GM21360 (cell line): ENCODE measurements at regions not wholly inside any gene's neighbourhood (a gene's known extent, or its start where the extent isn't known, plus 50 kb on each side); places are given as distances from the start of the nearest gene placed in this dataset.
"Not testable (repeated sequence)": the region's sequence is repeated elsewhere in the genome, so short reads cannot be mapped to it uniquely, and the experiment has no call there.

Experiments used
- ATAC-seq: cut with Tn5 transposase; IDR thresholded peaks from one replicate; pipeline ENCODE4 v1.9.1; 2021; ENCODE audit warnings: mild to moderate bottlenecking, moderate library complexity; ENCODE audit not compliant: unreplicated experiment

DNA sequence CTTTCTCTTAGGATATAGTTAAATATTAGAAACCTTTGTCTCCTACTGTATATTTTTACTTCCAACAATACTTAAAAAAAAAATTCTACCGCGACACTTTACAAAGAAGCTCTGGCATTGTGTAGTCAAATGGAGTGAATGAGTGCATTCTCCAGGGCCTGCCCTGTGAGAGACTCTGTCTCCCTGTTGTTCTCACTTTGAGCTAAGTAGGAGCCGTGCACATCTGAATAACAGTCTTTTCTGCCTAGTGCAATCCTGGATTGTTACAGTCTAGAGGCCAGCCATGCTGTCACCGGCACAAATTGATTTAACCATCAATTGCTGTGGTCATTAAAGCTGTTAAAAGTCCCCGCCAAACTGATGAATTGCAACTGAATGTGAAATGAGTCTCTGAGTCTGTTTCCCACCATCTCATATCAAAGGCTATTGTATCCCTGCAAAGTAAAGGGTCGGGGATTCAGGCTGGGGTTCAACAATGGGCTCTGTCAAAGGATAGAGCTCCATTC is 156.0 kb downstream of the RFPL4B start:
- ATAC-seq: no peak

DNA sequence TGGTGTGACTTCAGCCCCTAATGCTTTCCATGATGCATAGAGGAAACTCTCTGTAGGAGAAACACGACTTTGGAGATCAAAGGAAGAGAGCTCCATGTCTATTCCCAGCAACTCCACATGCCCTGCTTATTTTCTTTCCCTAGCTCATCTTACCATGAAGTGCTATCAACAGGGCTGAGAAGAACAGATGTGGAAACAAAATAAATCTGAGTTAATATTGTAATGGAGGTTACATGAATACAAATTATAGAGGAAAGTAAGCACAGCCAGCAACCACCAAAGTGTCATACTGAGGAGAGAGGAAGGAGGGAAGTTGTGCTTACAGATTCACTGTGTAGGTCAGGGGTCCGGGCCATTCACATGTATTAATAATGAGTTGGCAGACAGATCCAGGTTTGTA is 157.5 kb downstream of the RFPL4B start:
- ATAC-seq: no peak

DNA sequence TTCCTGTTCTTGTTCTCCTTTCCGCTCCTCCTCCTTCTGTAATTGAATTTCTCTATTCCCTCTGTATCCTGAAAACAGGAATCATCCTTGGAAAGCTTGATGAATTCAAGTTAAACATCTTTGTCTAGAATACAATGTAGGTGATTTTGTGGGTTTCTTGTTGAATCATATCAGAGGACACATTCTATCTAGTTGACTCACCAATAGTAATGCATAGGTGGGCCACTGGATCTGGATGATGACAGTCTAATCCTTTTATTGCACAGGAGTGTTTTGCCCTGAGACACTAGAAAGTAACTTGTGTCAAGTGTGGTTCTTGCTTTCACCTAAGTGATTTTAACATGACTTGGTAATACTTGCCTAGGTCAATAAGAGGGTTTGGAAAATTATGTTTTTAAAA is 164.3 kb downstream of the RFPL4B start:
- ATAC-seq: no peak

DNA sequence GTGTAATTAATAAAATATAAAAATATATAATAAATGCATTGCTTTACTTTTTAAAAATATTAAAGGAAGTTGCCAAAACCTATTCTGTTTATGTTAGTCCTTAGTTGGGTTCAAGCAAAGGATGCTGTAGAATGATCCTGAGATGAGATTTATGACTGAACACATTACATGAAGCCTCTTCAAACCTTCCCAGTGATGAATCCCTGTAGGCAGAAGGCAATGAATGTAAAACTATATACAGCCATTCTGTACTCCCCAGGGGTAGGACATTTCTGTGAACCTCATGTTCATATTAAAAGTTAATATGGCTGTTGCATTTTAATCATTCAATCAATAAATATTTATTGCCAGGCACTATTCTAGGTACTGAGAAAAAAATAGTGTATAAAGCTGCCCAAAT is 166.0 kb downstream of the RFPL4B start:
- no peak for ATAC-seq

DNA sequence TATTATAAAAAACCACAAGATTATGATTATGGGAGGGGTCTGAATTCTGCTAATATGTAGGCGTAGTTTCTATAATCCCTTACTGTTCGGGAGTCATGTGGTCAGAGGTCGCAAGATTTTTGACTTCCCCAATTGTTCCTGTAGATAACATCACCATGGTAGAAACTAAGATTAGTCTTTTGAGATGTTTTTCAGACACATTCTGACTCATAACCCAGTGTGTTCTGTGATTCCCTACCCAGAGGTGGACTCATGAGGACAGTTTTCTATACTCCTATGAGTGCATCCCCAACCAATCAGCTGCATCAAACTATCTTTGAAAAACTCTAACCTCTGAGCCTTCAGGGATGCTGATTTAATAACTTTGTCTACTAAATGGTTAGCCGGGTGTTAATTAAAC is 175.5 kb downstream of the RFPL4B start:
- ATAC-seq: peak; percentile 73

DNA sequence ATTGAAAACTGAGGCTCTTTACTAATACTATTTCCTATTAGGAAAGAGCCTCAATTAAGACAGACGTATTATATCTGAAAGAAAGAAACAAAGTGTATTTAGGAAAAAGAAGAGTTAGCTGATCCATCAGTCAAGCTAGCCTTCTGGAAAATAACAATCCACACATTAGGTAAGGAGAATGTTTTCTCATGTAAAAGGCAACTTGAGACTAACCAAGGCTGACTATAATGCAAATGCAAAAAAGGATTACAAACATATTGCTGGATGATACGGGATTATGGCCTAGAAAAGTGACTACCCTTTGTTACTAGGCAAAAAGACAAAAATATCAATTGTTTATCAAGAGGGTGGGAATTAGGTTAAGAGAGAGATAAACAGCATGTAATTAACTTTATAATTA is 176.9 kb downstream of the RFPL4B start:
- no peak for ATAC-seq

DNA sequence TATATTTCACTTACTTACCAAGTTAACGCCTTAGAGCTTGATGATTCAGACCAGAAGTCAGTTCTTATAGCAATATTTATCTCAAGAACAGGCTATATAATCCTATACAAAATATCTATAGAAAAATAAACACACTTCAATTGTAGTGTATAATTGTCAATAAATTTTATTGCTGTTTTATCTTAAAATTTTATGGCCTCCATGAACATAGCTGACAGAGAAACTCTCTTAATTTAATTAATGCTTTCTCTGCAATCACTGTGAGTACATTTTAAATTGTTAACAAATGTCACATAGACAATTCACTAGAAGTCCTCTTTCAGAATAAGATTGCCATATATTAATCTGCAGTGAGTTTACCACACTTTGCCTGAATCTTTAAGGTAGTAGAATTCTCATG is 178.6 kb downstream of the RFPL4B start:
- ATAC-seq: no peak

DNA sequence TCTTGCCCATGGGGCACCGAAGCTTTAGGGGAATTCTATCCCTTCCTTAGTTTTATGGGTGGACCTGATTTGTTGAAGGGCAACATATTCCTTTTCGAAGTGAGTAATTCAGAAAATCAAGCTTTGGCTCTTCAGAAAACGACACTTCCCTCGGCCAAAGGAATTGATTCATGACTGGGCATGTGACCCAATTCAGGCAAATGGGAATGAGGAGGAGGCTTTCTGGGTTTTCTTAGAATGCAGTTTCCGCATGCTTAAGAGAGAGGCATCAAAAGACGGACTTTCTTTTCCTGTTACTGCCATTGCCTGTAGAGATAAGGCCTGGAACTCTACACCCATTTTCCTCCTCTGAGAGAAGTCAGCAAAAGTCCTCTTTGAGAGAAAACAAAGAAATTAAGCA is 179.5 kb downstream of the RFPL4B start:
- ATAC-seq: no peak

DNA sequence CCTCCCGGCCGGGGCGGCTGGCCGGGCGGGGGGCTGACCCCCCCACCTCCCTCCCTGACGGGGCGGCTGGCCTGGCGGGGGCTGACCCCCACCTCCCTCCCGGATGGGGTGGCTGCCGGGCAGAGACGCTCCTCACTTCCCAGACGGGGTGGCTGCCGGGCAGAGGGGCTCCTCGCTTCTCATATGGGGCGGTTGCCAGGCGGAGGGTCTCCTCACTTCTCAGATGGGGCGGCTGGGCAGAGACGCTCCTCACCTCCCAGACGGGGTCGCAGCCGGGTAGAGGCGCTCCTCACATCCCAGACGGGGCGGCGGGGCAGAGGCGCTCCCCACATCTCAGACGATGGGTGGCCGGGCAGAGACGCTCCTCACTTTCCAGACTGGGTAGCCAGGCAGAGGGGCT is 181.2 kb downstream of the RFPL4B start:
- ATAC-seq: not testable (repeated sequence)

DNA sequence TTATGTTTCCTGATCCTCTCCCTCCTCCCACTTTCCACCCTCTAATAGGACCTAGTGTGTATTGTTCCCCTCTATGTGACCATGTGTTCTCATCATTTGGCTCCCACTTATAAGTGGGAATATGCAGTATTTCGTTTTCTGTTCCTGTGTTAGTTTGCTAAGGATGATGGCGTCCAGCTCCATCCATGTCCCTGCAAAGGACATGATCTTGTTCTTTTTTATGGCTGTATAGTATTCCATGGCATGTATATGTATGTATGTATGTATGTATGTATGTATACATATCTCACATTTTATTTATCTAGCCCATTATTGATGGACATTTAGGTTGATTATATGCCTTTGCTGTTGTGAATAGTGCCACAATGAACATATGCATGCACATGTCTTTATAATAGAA is 188.7 kb downstream of the RFPL4B start:
- ATAC-seq: no peak

DNA sequence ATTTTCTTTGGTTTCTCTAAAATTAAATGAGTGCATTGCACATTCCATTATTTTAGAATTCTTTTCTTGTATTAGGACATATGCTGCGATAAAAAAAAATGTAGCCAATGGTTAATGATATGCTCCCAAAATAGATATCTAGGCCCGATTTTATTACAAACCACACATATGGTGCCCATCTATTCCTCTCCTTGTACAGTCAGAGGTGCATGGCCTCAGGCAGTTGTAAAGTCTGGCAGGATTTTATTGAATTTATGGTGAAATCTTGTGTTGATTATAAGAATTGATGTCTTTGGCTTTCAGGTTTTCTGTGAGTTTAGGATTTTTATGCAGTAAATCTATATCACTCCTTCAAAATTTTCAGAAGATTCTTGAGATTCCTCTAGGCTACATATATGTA is 192.2 kb downstream of the RFPL4B start:
- no peak for ATAC-seq

DNA sequence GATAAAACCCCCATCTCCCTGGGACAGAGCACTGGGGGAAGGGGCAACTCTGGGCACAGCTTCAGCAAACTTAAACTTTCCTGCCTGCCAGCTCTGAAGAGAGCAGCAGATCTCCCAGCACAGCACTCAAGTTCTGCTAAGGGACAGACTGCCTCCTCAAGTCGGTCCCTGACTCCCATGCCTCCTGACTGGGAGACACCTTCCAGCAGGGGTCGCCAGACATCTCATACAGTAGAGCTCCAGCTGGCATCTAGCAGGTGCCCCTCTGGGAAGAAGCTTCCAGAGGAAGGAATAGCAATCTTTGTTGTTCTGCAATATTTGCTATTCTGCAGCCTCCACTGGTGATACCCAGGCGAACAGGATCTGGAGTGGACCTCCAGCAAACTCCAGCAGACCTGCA is 194.7 kb downstream of the RFPL4B start:
- ATAC-seq: not testable (repeated sequence)

DNA sequence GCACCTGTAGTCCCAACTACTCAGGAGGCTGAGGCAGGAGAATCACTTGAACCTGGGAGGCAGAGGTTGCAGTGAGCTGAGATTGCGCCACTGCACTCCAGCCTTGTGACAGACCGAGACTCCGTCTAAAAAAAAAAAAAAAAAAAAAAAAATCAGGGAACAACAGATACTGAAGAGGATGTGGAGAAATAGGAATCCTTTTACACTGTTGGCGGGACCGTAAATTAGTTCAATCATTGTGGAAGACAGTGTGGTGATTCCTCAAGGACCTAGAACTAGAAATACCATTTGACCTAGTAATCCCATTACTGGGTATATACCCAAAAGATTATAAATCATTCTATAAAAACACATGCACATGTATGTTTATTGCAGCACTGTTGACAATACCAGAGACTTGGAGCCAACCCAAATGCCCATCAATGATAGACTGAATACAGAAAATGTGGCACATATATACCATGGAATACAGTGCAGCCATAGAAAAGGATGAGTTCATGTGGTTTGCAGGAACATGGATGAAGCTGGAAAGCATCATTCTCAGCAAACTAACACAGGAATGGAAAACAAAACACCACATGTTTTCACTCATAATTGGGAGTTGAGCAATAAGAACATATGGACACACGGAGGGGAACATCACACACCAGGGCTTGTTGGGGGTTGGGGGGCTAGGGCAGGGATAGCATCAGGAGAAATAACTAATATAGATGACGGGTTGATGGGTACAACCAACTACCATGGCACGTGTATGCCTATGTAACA is 200.4 kb downstream of the RFPL4B start:
- ATAC-seq: not testable (repeated sequence)

DNA sequence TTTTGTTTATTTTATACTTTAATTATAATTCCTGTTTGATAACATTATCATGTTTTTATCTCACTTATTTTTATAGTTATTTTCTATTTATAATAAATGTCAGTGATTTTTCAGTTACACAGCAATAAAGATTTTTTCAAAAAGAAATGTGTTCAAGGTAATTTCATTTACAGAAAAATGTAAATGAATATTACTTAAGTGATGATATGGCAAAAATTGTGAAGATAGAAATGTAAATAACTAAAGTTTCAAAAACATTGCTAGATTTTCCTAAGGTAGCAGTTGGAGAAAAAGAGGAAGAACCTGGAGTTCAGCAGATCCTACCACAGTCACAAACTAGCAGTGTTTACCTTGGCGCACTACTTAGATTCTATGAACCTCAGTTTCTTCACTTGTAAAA is 202.6 kb downstream of the RFPL4B start:
- ATAC-seq: no peak

DNA sequence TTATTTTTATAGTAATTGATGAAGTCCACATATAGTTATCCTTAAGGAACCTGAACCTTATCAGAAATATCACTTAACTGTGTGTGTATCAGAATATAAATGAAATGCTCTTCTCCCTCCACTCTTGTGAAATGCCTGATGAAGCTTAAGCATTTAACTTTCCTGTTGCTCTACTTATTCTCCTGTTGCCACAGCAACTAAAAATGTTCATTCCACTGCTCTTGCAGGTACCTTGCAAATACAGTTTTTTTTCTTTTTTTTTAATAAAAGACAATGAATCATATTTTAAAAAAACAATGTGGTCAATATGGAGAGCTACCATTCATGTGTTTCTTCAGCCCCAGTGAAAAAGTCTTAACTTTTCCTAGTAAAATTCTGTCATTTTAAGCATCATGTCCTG is 210.3 kb downstream of the RFPL4B start:
- ATAC-seq: no peak

DNA sequence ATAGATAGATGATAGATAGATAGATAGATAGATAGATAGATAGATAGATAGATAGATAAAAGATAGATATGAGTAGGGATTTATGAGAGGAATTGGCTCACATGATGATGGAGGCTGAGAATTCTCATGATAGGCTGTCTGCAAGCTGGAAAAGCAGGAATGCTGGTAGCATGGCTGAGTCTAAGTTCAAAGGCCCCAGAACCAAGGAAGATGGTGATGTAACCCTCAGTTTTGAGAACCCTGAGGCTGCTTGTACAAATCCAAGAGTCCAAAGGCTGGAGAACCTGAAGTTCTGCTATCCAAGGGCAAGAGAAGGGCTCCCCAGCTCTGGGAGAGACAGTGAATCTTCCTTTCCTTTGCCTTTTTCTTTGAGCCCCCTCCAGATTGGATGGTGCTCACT is 210.8 kb downstream of the RFPL4B start:
- ATAC-seq: no peak

DNA sequence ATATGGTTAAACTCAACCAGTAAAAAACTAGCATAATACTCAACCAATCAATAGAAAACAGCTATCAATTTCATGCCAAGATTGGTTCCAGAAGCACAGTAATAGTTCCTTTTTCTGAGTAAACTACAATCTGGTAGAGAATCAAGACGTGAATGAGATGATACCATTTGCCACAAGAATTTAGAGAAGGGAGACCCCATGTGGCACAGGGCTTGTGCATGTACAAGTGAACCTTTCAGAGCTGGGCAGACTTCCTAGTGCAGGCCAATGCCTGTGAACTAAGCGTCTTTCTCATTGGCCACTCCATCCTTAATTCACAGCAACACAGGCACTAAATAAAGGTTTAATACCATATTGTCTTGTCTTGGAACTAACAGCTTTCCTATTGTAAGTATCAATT is 213.5 kb downstream of the RFPL4B start:
- ATAC-seq: no peak

DNA sequence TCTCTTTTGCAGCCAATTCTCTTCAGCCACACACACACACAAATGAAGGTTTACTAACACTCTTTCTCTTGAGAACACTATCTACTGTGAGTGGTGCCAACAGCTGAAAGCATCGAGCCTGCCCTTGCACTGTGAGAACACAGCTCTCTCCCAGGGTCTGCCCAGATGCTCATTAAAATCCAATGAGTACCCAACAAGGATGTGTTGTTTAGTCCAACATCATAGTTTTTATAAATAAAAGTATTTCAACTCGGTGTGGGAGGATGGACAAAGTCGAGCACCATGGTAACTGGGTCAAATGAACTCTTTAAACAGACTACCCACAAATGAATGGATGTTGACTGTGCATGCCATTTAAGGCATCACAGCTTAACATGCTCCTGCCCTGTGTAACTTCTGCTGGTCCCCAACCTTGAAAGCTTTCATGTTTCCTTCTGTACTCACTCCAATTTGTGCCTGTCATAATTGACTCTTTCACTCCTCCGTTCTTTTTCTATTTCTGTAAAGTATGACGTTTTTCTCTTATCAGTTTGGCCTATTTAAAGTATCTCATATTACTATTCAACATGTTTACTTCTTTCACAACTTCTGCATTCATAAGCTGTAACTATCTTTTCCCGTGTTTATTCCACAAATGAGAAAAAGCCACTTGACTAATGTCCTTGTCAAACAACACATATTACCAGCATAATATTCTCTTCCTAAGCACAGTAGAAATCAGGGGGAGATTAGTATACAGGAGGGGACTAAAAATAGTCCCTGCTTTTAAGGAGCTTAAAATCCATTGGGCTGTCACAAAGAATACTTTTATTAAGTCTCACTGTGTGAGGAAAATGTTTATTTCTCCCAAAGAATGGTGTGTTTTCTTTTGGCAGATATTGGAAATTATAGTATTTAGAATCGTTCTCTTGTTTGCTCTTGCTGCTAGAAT is 215.4 kb downstream of the RFPL4B start:
- ATAC-seq: no peak

DNA sequence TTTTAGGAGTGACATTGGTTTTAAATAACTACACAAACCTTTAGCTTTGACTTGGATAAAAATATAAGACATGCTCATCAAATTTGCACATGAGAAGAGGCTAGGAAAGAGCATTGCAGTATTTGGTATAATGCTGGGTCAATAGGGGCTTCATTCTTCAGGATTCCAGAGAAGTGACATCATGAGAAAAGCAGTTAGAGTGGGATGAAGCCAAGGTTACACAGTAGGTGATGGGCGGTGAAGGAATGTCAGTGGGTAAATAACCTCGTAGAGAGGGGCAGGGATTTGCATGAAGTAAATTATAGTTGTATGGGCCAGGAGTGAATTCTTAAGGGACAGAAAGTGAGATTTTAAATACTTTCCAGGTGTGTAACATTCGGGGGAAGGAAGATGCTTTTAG is 216.2 kb downstream of the RFPL4B start:
- no peak for ATAC-seq

DNA sequence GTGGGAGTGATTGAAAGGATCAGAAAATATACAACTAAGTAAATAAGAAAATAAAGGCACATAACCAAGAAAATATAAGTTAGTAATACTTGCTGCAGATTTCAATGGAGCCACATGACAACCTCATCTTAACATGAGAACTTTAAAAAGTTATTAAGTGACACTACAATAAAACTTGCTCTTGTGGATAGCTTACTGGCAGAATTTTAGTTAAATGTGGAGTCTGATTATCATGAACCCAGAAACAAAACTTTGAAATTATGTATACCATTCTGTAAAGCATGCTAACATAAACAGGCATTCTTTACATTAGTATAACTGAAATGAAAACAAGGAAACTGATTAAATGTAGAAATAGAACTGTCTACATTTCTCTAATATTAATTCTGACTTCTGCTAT is 220.9 kb downstream of the RFPL4B start:
- ATAC-seq: no peak

DNA sequence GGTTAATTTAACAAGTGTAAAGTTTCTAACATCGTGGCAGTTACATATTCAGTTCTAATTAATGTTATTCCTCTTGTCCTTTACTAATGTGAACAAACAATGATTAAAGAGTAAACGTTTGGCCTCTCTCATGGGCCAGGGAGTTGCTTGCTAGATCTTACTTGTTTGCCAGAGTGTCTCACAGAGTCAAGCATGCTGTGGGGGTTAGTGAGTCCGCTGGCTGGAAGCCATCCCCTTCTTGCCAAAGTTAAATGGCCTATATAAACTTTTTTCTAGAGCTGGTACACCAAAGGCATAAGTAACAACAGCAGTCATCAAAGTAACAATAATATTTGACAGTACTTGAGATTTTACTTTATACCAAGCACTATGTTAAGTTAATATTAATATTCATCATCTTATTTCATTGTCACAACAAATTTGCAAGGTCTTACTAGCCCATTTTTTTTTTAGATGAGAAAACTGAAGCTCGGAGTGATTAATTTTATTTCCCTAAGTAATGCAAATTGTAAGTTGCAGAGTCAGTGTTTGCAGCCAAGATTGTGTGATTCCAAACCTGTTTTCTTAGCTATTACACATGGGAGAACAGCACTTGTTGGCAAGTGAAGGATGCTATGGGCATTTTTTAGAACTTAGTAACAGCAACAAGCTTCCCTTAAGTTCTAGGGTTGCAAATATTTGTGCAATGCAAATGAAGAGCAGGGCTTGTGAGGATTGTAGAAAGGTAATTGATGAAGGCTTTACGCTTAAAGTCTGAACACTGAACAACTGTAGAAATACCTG is 224.5 kb downstream of the RFPL4B start:
- no peak for ATAC-seq
